ENCODE measurements at regions not wholly inside any gene's neighbourhood (a gene's known extent, or its start where the extent isn't known, plus 50 kb on each side); places are given as distances from the start of the nearest gene placed in this dataset.
"Not testable (repeated sequence)": the region's sequence is repeated elsewhere in the genome, so short reads cannot be mapped to it uniquely, and the experiment has no call there.

DNA sequence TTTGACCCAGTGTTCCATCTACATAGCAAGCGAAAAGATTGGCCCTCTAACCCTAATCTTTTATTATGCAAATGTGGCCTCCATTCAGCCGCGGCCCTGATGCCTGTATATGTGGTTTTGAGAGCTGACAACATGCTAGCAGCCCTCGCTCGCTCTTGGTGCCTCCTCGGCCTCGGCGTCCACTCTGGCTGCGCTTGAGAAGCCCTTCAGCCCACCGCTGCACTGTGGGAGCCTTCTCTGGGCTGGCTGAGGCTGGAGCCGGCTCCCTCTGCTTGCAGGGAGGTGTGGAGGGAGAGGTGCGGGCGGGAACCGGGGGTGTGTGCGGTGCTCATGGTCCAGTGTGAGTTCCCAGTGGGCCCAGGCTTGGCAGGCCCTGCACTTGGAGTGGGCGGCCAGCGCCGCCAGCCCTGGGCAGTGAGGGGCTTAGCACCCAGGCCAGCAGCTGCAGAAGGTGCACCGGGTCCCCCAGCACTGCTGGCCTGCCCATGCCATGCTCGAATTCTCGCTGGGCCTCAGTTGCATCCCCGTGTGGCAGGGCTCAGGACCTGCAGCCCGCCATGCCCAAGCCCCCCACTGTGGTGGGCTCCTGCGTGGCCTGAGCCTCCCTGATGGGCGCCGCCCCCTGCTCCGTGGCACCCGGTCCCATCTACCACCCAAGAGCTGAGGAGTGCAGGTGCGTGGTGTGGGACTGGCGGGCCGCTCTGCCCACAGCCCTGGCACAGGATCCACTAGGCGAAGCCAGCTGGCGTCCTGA is 757.5 kb upstream of the CTNND2 start:
- no peak for DNase-seq (ENCODE audit: low read depth in 2 of 2)

GRCh38 chr5:12660279-12661107 is 756.2 kb upstream of the CTNND2 start:
- not testable (repeated sequence) for DNase-seq (ENCODE audit: low read depth in 2 of 2)

GRCh38 chr5:12659686-12660085 is 755.4 kb upstream of the CTNND2 start:
- DNase-seq (ENCODE audit: low read depth in 2 of 2): no peak

- no peak for DNase-seq (ENCODE audit: low read depth in 2 of 2)
These were observed 754.7 kb upstream of the CTNND2 start for GRCh38 chr5:12658871-12659446.

GRCh38 chr5:12657914-12658474 is 753.7 kb upstream of the CTNND2 start:
- DNase-seq (ENCODE audit: low read depth in 2 of 2): not testable (repeated sequence)

- DNase-seq (ENCODE audit: low read depth in 2 of 2): no peak
These were observed 751.4 kb upstream of the CTNND2 start for GRCh38 chr5:12655675-12656074.

GRCh38 chr5:12652201-12652600 is 748.0 kb upstream of the CTNND2 start:
- no peak for DNase-seq (ENCODE audit: low read depth in 2 of 2)

DNA sequence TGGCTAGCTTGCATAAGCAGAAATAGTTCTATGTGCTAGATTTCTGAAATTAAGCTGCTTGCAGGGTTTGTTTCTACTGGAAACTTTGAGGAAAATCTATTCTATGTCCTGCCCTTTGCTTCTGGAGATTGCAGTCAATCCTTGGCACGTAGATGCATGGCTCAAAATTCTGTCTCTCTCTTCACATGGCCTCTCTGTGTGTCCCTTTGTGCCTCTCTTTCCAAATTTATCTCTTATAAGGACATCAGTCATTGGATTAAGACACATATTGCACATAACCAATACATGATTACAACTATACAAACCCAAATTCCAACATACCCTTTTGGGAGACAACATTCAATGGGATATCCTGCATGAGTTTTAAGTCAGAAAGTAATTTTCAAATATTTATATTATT is 744.3 kb upstream of the CTNND2 start:
- no peak for DNase-seq (ENCODE audit: low read depth in 2 of 2)

DNA sequence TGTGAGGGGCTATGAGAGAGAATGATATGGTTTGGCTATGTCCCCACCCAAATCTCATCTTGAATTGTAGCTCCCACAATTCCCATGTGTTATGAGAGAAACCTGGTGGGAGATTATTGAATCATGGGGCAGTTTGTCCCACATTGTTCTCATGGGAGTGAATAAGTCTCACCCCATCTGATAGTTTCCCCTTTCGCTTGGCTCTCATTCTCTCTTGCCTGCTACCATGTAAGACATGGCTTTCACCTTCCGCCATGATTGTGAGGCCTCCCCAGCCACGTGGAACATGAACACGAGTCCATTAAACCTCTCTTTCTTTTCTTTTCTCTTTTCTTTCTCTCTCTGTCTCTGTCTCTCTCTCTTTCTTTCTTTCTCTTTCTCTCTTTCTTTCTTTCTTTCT is 743.4 kb upstream of the CTNND2 start:
- no peak for DNase-seq (ENCODE audit: low read depth in 2 of 2)

GRCh38 chr5:12645582-12645981 is 741.3 kb upstream of the CTNND2 start:
- no peak for DNase-seq (ENCODE audit: low read depth in 2 of 2)

- no peak for DNase-seq (ENCODE audit: low read depth in 2 of 2)
These were observed 732.0 kb upstream of the CTNND2 start for GRCh38 chr5:12636209-12636608.

DNA sequence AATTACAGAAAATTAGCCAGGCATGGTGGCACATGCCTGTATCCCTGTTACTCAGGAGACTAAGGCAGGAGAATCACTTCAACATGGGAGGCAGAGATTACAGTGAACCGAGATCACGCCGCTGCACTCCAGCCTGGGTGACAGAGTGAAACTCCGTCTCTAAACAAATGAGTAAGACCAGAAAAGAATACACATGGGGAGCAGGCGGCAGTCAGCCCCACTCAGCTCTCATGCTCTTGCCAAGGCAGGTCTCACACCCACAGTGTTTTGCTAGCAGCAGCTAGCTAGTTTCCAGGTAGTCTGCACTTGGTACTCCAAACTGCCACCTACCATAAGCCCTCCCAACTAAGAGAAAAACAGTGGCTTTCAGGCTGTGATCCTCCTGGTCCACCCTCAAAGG is 722.3 kb upstream of the CTNND2 start:
- DNase-seq (ENCODE audit: low read depth in 2 of 2): no peak

- no peak for DNase-seq (ENCODE audit: low read depth in 2 of 2)
These were observed 721.5 kb upstream of the CTNND2 start for GRCh38 chr5:12625667-12626263.

DNA sequence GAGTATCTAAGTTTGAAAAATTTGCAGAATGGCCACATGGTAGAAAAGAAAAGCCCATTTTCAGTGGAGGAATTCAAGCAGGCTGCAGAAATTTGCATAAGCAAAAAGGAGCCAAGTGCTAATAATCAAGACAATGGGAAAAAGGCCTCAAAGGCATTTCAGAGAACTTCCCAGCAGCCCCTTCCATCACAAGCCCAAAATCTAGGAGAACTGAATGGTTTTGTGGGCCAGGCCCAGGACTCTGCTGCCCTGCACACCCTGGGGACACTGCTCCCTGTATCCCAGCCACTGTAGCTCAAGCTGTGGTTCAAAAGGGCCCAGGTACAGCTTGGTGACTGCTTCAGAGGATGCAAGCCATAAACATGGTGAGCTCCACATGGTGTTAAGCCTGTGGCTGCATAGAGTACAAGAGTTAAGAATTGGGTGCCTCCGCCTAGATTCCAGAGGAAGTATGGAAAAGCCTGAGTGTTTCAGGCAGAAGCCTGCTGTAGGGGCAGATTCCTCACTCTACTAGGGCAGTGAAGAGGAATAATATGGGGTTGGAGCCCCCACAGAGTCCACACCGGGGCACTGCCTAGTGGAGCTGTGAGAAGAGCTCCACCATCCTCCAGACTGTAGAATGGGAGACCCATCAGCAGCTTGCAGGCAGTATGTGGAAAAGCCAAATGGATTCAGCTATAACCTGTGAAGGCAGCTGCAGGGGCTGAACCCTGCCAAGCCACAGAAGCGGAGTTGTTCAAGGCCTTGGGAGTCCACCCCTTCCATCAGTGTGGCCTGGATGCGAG is 720.7 kb upstream of the CTNND2 start:
- no peak for DNase-seq (ENCODE audit: low read depth in 2 of 2)

DNA sequence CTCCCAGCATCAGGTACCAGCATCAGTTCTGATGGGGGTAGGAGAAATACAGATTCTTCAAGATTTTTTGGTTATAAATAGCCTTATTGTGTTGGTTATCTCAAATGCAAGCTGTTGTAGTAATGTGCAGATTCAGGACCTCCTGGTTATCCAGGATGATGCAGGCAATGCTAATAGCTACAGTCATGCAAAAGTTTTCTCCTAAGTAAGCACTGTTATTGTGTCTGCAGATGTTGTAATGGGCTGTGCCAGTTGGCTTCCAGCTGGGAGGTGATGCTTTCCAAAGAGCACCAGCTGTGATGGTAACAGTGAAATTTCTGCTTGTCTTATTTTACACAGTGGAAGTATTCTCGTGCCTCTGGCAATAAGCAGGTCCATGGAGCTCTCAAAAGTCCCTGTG is 719.2 kb upstream of the CTNND2 start:
- no peak for DNase-seq (ENCODE audit: low read depth in 2 of 2)

GRCh38 chr5:12616093-12616492 is 711.8 kb upstream of the CTNND2 start:
- no peak for DNase-seq (ENCODE audit: low read depth in 2 of 2)

- no peak for DNase-seq (ENCODE audit: low read depth in 2 of 2)
These were observed 711.0 kb upstream of the CTNND2 start for GRCh38 chr5:12615141-12615820.

- DNase-seq (ENCODE audit: low read depth in 2 of 2): no peak
These were observed 710.4 kb upstream of the CTNND2 start for GRCh38 chr5:12614608-12615007.

GRCh38 chr5:12611132-12611531 is 706.9 kb upstream of the CTNND2 start:
- no peak for DNase-seq (ENCODE audit: low read depth in 2 of 2)

DNA sequence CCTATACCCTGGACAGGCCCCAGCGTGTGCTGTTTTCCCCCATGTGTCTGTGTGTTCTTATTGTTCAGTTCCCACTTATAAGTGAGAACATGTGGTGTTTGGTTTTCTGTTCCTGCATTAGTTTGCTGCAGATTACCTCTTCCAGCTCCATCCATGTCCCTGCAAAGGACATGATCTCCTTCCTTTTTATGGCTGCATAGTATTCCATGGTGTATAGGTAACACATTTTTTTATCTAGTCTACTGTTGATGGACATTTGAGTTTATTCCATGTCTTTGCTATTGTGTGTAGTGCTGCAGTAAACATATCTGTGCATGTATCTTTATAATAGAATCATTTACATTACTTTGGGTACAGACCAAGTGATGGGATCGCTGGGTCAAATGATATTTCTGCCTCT is 703.6 kb upstream of the CTNND2 start:
- DNase-seq (ENCODE audit: low read depth in 2 of 2): not testable (repeated sequence)

All from lung microvascular endothelial cell (primary cell).